ENCODE measurements at regions not wholly inside any gene's neighbourhood (a gene's known extent, or its start where the extent isn't known, plus 50 kb on each side); places are given as distances from the start of the nearest gene placed in this dataset.

GRCh38 chr7:52114056-52114455, 797.4 kb upstream of the COBL start:
- H3K4me3 ChIP-seq (ENCODE audit: low read depth, low read length), result no peak overlapping the region
- TF ChIP-seq CTCF (IDR thresholded peaks at IDR 0.05; ENCODE audit: borderline replicate concordance, insufficient read depth, low read depth, low read length), result no peak

GRCh38 chr7:52107355-52107754, 790.7 kb upstream of the COBL start:
- TF ChIP-seq CTCF (IDR thresholded peaks at IDR 0.05; ENCODE audit: borderline replicate concordance, insufficient read depth, low read depth, low read length), result no peak

GRCh38 chr7:52095861-52096260, 779.3 kb upstream of the COBL start:
- no peak for TF ChIP-seq CTCF (IDR thresholded peaks at IDR 0.05; ENCODE audit: borderline replicate concordance, insufficient read depth, low read depth, low read length)
- no peak overlapping the region for H3K4me3 ChIP-seq (ENCODE audit: low read depth, low read length)

More at GRCh38 chr7:52107355-52107754, 790.7 kb upstream of the COBL start:
- H3K4me3 ChIP-seq (ENCODE audit: low read depth, low read length), result no peak overlapping the region

GRCh38 chr7:52091996-52092395, 775.4 kb upstream of the COBL start:
- no peak overlapping the region for H3K4me3 ChIP-seq (ENCODE audit: low read depth, low read length)
- no peak for TF ChIP-seq CTCF (IDR thresholded peaks at IDR 0.05; ENCODE audit: borderline replicate concordance, insufficient read depth, low read depth, low read length)

- H3K4me3 ChIP-seq (ENCODE audit: low read depth, low read length), result no peak overlapping the region
- no peak for TF ChIP-seq CTCF (IDR thresholded peaks at IDR 0.05; ENCODE audit: borderline replicate concordance, insufficient read depth, low read depth, low read length)
Measured at GRCh38 chr7:52091101-52091500, 774.5 kb upstream of the COBL start.

- no peak overlapping the region for H3K4me3 ChIP-seq (ENCODE audit: low read depth, low read length)
- no peak for TF ChIP-seq CTCF (IDR thresholded peaks at IDR 0.05; ENCODE audit: borderline replicate concordance, insufficient read depth, low read depth, low read length)
Measured at GRCh38 chr7:52088008-52088901, 771.6 kb upstream of the COBL start.

- H3K4me3 ChIP-seq (ENCODE audit: low read depth, low read length), result no peak overlapping the region
- no peak for TF ChIP-seq CTCF (IDR thresholded peaks at IDR 0.05; ENCODE audit: borderline replicate concordance, insufficient read depth, low read depth, low read length)
Measured at GRCh38 chr7:52085610-52086009, 769.0 kb upstream of the COBL start.
